Hepatocyte (in vitro differentiated cells): ENCODE measurements at regions not wholly inside any gene's neighbourhood (a gene's known extent, or its start where the extent isn't known, plus 50 kb on each side); places are given as distances from the start of the nearest gene placed in this dataset.

Source experiments
- DNase-seq: peaks from one replicate; pipeline ENCODE4 v3.0.0-alpha.2; 2016; ENCODE audit warnings: low spot score
- H2AFZ ChIP-seq: fragments of 200-600 bp; sonication (generic); 2 replicates; pipeline ENCODE4 v1.6.0; 2016; ENCODE audit warnings: antibody characterized with exemption, mild to moderate bottlenecking
- H3K27ac ChIP-seq: fragments of 200-600 bp; sonication (generic); 2 replicates; pipeline ENCODE4 v1.5.1; 2016; ENCODE audit warnings: mild to moderate bottlenecking
- H3K27me3 ChIP-seq: fragments of 200-600 bp; sonication (generic); 2 replicates; pipeline ENCODE4 v1.6.1; 2016
- H3K36me3 ChIP-seq: fragments of 200-600 bp; sonication (generic); replicated peaks from 2 replicates; pipeline ENCODE4 v1.5.1; 2016; ENCODE audit warnings: low read depth; ENCODE audit not compliant: insufficient read depth
- H3K4me1 ChIP-seq: fragments of 200-600 bp; sonication (generic); 2 replicates; pipeline ENCODE4 v1.5.1; 2016; ENCODE audit warnings: mild to moderate bottlenecking, moderate library complexity; ENCODE audit not compliant: insufficient read depth
- H3K4me2 ChIP-seq: fragments of 200-600 bp; sonication (generic); 2 replicates; pipeline ENCODE4 v1.6.0; 2016
- H3K4me3 ChIP-seq: fragments of 200-600 bp; sonication (generic); 2 replicates; pipeline ENCODE4 v1.5.1; 2016; ENCODE audit warnings: mild to moderate bottlenecking
- H3K79me2 ChIP-seq: fragments of 200-600 bp; sonication (generic); 2 replicates; pipeline ENCODE4 v1.6.0; 2017; ENCODE audit warnings: mild to moderate bottlenecking
- H3K9me2 ChIP-seq: fragments of 200-600 bp; sonication (generic); replicated peaks from 2 replicates; pipeline ENCODE4 v1.6.0; 2017; ENCODE audit warnings: mild to moderate bottlenecking; ENCODE audit not compliant: insufficient read depth
- H3K9me3 ChIP-seq: fragments of 200-600 bp; sonication (generic); 2 replicates; pipeline ENCODE4 v1.5.1; 2016; ENCODE audit warnings: low read depth, mild to moderate bottlenecking
- H4K20me1 ChIP-seq: fragments of 200-600 bp; sonication (generic); 2 replicates; pipeline ENCODE4 v1.6.0; 2016; ENCODE audit warnings: mild to moderate bottlenecking; ENCODE audit not compliant: insufficient read depth, poor library complexity, severe bottlenecking
- CTCF ChIP-seq: fragments of 200-600 bp; sonication (generic); IDR thresholded peaks from 2 replicates; pipeline ENCODE4 v1.5.1; 2016; ENCODE audit warnings: antibody characterized with exemption, mild to moderate bottlenecking; ENCODE audit not compliant: poor library complexity
- EZH2 ChIP-seq: fragments of 200-600 bp; sonication (generic); IDR thresholded peaks from 2 replicates; pipeline ENCODE4 v1.6.1; 2016; ENCODE audit warnings: antibody characterized with exemption, mild to moderate bottlenecking, borderline replicate concordance
- EZH2phosphoT487 ChIP-seq: fragments of 200-600 bp; sonication (generic); IDR thresholded peaks from one replicate; pipeline ENCODE4 v1.6.1; 2018; ENCODE audit warnings: antibody characterized with exemption, mild to moderate bottlenecking, low read depth, moderate library complexity; ENCODE audit not compliant: unreplicated experiment, severe bottlenecking
- WGBS: methylation state at CpG from one replicate; pipeline ENCODE4 v1.1.6; 2016; ENCODE audit warnings: low lambda C conversion rate; ENCODE audit errors: missing lambda C conversion rate; 5-methylcytosine and 5-hydroxymethylcytosine counted together

- no peak overlapping the region for H3K4me3 ChIP-seq
- DNase-seq = no peak
- WGBS = 45% methylated on average over 6 of the region's 6 CpGs
These were observed 1310.3 kb downstream of the TBC1D22A start for GRCh38 chr22:48072777-48073176.

DNA sequence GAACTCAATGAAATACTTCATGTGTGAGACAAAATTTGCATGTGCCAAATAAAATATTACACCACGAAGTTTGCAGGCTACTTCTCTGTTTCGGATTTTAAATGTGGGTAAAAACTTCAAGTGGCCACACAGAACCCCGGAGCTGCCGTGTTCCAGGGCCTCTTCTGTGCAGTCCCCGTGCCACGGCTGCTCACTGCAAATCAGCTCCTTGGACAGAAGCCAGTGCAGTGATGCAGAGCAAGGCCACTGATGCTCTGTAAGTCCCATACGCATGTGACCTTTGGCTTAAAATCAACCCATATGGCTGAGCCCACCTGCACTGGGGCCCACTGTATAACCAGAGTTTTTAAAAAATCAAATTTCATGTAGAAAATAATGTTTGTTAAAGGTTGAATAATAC is 1309.4 kb downstream of the TBC1D22A start:
- no peak overlapping the region for H3K4me3 ChIP-seq
- WGBS = 84% methylated on average over 7 of the region's 7 CpGs
- H2AFZ ChIP-seq = no peak overlapping the region
- no peaks in the 10 kb centered on the region for H3K27me3 ChIP-seq
- no peak overlapping the region for H3K4me2 ChIP-seq
- TF ChIP-seq EZH2 (no peak), EZH2phosphoT487 (no peak), CTCF (no peak)
- no peaks in the 10 kb centered on the region for H4K20me1 ChIP-seq
- H3K79me2 ChIP-seq = no peaks in the 10 kb centered on the region
- no peaks in the 10 kb centered on the region for H3K4me1 ChIP-seq
- no peak for DNase-seq
- no peaks in the 10 kb centered on the region for H3K36me3 ChIP-seq
- H3K27ac ChIP-seq = no peak overlapping the region
- no peaks in the 10 kb centered on the region for H3K9me2 ChIP-seq
- no peaks in the 10 kb centered on the region for H3K9me3 ChIP-seq

More at GRCh38 chr22:48072777-48073176, 1310.3 kb downstream of the TBC1D22A start:
- no peak overlapping the region for H3K27ac ChIP-seq
- no peak for TF ChIP-seq EZH2
- TF ChIP-seq EZH2phosphoT487 = no peak
- TF ChIP-seq CTCF = no peak
- H3K9me3 ChIP-seq = no peaks in the 10 kb centered on the region
- no peak overlapping the region for H3K4me2 ChIP-seq
- H3K36me3 ChIP-seq = no peaks in the 10 kb centered on the region
- H3K79me2 ChIP-seq = no peaks in the 10 kb centered on the region
- no peaks in the 10 kb centered on the region for H3K9me2 ChIP-seq
- no peaks in the 10 kb centered on the region for H3K4me1 ChIP-seq
- H3K27me3 ChIP-seq = no peaks in the 10 kb centered on the region
- no peak overlapping the region for H2AFZ ChIP-seq
- H4K20me1 ChIP-seq = no peaks in the 10 kb centered on the region

- Histone ChIP-seq H3K9me2 (no peaks in the 10 kb centered on the region), H3K4me2 (no peak overlapping the region), H3K4me1 (no peaks in the 10 kb centered on the region), H3K9me3 (no peaks in the 10 kb centered on the region), H3K79me2 (no peaks in the 10 kb centered on the region), H3K36me3 (no peaks in the 10 kb centered on the region), H4K20me1 (no peaks in the 10 kb centered on the region), H3K27me3 (no peaks in the 10 kb centered on the region), H3K27ac (no peak overlapping the region), H3K4me3 (no peak overlapping the region), H2AFZ (no peak overlapping the region)
- WGBS = 88% methylated on average over 10 of the region's 10 CpGs
- no peak for TF ChIP-seq CTCF
- TF ChIP-seq EZH2phosphoT487 = no peak
- TF ChIP-seq EZH2 = no peak
- DNase-seq = no peak
These were observed 1308.9 kb downstream of the TBC1D22A start for GRCh38 chr22:48071305-48071704.

DNA sequence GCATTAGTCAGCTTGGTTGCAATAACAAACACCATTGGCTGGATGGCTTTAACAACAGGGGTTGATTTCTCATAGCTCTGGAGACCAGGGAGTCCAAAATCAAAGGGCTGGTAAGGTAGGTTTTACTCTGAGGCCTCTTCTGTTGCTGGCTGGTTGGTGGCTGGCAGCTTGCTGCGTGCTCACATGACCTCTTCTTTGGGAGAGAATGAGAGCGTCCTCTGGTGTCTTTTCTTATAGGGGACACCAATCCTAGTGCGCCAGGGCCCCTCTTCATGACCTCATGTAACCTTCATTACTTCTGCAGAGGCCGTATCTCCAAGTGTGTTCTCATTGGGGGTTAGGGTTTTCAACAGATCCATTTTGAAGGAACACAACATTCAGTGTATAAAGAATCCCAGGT is 1308.3 kb downstream of the TBC1D22A start:
- H3K4me2 ChIP-seq = no peak overlapping the region
- no peaks in the 10 kb centered on the region for H3K4me1 ChIP-seq
- no peak for DNase-seq
- H3K27me3 ChIP-seq = no peaks in the 10 kb centered on the region
- WGBS = 69% methylated on average over 4 of the region's 4 CpGs
- H3K9me2 ChIP-seq = no peaks in the 10 kb centered on the region
- TF ChIP-seq EZH2phosphoT487 (no peak), EZH2 (no peak)
- no peak overlapping the region for H3K4me3 ChIP-seq
- H3K27ac ChIP-seq = no peak overlapping the region
- no peaks in the 10 kb centered on the region for H4K20me1 ChIP-seq
- H3K79me2 ChIP-seq = no peaks in the 10 kb centered on the region
- no peaks in the 10 kb centered on the region for H3K9me3 ChIP-seq
- no peaks in the 10 kb centered on the region for H3K36me3 ChIP-seq
- no peak overlapping the region for H2AFZ ChIP-seq
